ENCODE measurements at regions not wholly inside any gene's neighbourhood (a gene's known extent, or its start where the extent isn't known, plus 50 kb on each side); places are given as distances from the start of the nearest gene placed in this dataset.

DNA sequence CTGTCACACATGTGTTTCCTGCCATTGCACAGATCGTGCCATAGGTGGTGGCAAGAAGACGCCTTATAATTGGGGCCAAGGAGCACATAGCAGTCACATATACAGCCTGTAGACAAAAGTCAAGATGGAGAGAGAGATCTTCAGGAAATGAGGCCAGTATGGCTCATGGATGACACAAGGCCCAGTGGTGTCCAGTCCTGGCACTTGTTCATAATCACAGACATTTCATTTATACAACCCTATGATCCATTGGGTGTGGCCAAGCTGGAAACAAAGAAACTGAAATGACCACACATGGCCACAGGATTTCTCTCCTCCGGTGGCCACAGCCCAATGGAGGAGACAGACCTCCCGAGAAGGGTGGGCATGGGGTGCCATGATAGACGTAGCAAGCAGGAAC is 78.5 kb upstream of the KAZN start:
- TF ChIP-seq, protein P1, sequence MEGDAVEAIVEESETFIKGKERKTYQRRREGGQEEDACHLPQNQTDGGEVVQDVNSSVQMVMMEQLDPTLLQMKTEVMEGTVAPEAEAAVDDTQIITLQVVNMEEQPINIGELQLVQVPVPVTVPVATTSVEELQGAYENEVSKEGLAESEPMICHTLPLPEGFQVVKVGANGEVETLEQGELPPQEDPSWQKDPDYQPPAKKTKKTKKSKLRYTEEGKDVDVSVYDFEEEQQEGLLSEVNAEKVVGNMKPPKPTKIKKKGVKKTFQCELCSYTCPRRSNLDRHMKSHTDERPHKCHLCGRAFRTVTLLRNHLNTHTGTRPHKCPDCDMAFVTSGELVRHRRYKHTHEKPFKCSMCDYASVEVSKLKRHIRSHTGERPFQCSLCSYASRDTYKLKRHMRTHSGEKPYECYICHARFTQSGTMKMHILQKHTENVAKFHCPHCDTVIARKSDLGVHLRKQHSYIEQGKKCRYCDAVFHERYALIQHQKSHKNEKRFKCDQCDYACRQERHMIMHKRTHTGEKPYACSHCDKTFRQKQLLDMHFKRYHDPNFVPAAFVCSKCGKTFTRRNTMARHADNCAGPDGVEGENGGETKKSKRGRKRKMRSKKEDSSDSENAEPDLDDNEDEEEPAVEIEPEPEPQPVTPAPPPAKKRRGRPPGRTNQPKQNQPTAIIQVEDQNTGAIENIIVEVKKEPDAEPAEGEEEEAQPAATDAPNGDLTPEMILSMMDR (IDR thresholded peaks at IDR 0.05) = no peak
- no peak for TF ChIP-seq POLR2A (IDR thresholded peaks at IDR 0.05)
